Breast epithelium (tissue), 3 donors: ENCODE measurements at regions not wholly inside any gene's neighbourhood (a gene's known extent, or its start where the extent isn't known, plus 50 kb on each side); places are given as distances from the start of the nearest gene placed in this dataset.

ENCODE experiments used
- CTCF ChIP-seq, 3 donors: fragments of 450-650 bp; IDR thresholded peaks; one replicate each; pipeline ENCODE4 v1.5.1; 2016 to 2017; ENCODE audit warnings: antibody characterized with exemption in 3 of 3, mild to moderate bottlenecking in 3 of 3, moderate library complexity in 3 of 3
- POLR2A ChIP-seq: fragments of 450-650 bp; IDR thresholded peaks from one replicate; pipeline ENCODE4 v1.6.1; 2016; ENCODE audit warnings: antibody characterized with exemption, mild to moderate bottlenecking, moderate library complexity
- POLR2AphosphoS5 ChIP-seq, 3 donors: sonication (generic); formaldehyde crosslinking; IDR thresholded peaks; one replicate each; pipeline ENCODE4 v1.6.1; 2017; ENCODE audit warnings: antibody characterized with exemption in 3 of 3

GRCh38 chr1:195511501-195511900, 1096.7 kb downstream of the KCNT2 start:
- TF ChIP-seq POLR2A: no peak
- no peak for TF ChIP-seq CTCF (IDR thresholded peaks at IDR 0.05)
- TF ChIP-seq POLR2AphosphoS5 (IDR thresholded peaks at IDR 0.05): no peak
